PFSK-1 (cell line): ENCODE measurements at regions not wholly inside any gene's neighbourhood (a gene's known extent, or its start where the extent isn't known, plus 50 kb on each side); places are given as distances from the start of the nearest gene placed in this dataset.

Experiments used
- FOXP2 ChIP-seq: optimal IDR thresholded peaks from 2 replicates; pipeline ENCODE3; 2011; ENCODE audit warnings: borderline replicate concordance, control low read depth, inconsistent platforms; ENCODE audit not compliant: insufficient read depth; ENCODE audit errors: extremely low read length, extremely low read depth
- POLR2AphosphoS5 ChIP-seq: IDR thresholded peaks from 2 replicates; pipeline ENCODE4 v1.6.1; 2012; ENCODE audit warnings: low read depth, mild to moderate bottlenecking, control low read depth, low read length, moderate library complexity
- SIN3A ChIP-seq: IDR thresholded peaks from 2 replicates; pipeline ENCODE4 v1.6.1; 2012; ENCODE audit warnings: mild to moderate bottlenecking, low read length, moderate library complexity, borderline replicate concordance; ENCODE audit not compliant: insufficient read depth
- TAF1 ChIP-seq: IDR thresholded peaks from 2 replicates; pipeline ENCODE4 v1.6.1; 2012; ENCODE audit warnings: low read length, control low read depth, borderline replicate concordance; ENCODE audit not compliant: insufficient read depth
- TF ChIP-seq, protein P1 (sequence below), 2 experiments: IDR thresholded peaks; 2 replicates each; pipeline versions ENCODE4 v1.6.1 to v1.8.0; 2011 to 2012; ENCODE audit warnings: low read depth in 2 of 2, low read length in 2 of 2, control low read depth in 1 of 2, inconsistent platforms in 1 of 2, mild to moderate bottlenecking in 1 of 2, moderate library complexity in 1 of 2; ENCODE audit not compliant: insufficient read depth in 1 of 2

DNA sequence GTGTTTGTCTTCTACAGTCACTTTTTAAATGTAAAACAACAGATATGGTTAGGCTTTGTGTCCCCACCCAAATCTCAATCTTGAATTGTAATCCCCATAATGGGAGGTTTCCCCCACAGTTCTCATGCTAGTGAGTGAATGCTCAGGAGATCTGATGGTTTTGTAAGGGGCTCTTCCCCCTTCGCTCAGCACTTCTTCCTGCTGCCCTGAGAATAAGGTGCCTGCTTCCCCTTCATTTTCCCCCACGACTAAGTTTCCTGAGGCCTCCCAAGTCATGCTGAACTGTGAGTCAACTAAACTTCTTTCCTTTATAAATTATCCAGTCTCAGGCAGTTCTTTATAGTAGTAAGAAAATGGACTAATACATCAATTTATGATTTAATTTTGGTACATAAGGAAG is 118.0 kb upstream of the SNTG2 start:
- TF ChIP-seq SIN3A = no peak
- TF ChIP-seq POLR2AphosphoS5 = no peak
- no peak for TF ChIP-seq FOXP2
- TF ChIP-seq, protein P1, sequence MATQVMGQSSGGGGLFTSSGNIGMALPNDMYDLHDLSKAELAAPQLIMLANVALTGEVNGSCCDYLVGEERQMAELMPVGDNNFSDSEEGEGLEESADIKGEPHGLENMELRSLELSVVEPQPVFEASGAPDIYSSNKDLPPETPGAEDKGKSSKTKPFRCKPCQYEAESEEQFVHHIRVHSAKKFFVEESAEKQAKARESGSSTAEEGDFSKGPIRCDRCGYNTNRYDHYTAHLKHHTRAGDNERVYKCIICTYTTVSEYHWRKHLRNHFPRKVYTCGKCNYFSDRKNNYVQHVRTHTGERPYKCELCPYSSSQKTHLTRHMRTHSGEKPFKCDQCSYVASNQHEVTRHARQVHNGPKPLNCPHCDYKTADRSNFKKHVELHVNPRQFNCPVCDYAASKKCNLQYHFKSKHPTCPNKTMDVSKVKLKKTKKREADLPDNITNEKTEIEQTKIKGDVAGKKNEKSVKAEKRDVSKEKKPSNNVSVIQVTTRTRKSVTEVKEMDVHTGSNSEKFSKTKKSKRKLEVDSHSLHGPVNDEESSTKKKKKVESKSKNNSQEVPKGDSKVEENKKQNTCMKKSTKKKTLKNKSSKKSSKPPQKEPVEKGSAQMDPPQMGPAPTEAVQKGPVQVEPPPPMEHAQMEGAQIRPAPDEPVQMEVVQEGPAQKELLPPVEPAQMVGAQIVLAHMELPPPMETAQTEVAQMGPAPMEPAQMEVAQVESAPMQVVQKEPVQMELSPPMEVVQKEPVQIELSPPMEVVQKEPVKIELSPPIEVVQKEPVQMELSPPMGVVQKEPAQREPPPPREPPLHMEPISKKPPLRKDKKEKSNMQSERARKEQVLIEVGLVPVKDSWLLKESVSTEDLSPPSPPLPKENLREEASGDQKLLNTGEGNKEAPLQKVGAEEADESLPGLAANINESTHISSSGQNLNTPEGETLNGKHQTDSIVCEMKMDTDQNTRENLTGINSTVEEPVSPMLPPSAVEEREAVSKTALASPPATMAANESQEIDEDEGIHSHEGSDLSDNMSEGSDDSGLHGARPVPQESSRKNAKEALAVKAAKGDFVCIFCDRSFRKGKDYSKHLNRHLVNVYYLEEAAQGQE (IDR thresholded peaks at IDR 0.05; ENCODE audit: insufficient read depth in 1 of 2, low read depth in 2 of 2, low read length in 2 of 2) = no peak
- no peak for TF ChIP-seq TAF1

DNA sequence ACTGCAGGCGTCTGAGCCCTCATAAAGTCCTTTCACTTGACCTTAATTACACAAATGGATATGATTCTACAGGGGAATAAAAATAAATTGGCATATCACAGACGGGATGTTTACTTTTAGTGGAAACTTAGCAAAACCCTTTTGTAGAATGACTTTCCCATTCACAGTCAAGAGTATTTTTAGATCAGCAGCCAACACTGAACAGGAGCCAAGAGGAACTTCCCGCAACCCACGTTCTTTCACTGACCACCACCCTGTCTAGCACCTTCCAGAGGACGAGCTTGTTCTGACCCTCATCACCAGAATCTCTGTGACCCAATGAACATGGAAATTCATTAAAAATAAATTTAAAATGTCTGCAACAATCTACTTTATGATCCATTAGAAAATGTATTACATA is 119.0 kb upstream of the SNTG2 start:
- TF ChIP-seq, protein P1 (IDR thresholded peaks at IDR 0.05; ENCODE audit: insufficient read depth in 1 of 2, low read depth in 2 of 2, low read length in 2 of 2) = no peak
- TF ChIP-seq TAF1 (no peak), FOXP2 (no peak)

DNA sequence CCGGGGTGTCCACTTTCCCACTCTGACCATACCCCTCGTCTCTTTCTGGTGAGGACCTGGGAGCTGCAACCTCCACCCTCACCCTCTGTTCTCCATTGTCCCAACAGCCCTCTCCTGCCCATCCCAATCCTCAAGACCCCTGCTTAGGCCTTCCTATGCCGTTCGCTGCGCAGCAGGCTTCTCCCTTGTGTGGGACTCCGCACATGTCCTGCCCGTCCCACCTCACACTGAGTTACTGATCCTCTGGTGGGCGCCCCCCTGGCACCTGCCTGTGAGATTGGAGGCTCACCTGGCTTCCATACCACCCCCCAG is 119.5 kb upstream of the SNTG2 start:
- TF ChIP-seq POLR2AphosphoS5 = no peak
- TF ChIP-seq SIN3A = no peak
- TF ChIP-seq, protein P1 (IDR thresholded peaks at IDR 0.05; ENCODE audit: insufficient read depth in 1 of 2, low read depth in 2 of 2, low read length in 2 of 2) = no peak
- TF ChIP-seq TAF1 = no peak
- TF ChIP-seq FOXP2 = no peak

DNA sequence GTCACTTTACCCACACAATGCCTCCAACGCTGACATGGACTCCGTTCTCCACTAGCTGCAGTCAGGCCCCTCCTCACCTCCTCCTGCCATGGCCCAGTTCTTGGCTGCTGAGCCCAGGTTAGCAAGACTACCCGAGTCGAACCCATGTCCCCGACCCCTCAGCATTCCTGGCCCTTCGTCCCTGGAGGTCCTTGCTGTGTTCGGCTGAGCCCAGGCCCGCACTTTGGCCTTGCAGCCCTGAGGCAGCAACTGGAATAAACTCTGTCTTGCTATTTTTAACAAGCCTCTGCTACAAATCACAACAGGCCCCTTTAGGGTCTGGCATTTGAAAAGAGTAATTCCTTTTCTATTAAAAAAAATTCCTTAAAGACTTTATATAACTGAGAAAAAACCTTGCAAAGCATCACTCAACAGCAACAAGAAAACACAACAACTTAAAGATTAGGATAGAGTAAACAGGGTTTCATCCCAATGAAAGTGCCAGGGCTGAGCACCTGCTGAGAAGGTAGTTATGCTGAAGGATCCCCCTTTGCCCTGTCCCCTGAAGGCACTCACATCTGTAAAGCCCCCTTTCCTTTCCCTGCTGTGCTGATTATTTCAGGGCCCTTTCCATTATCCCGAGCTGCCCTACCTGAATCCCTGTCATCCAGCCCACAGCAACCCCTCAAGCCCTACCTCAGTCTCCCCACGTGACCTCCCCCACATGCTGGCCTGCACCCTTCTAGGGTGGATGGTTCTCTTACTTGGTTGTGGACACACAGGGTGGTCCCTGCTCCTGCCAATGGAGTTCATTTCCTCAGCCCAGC is 120.0 kb upstream of the SNTG2 start:
- TF ChIP-seq TAF1 (no peak), FOXP2 (no peak), SIN3A (no peak), POLR2AphosphoS5 (no peak)
- TF ChIP-seq, protein P1 (IDR thresholded peaks at IDR 0.05; ENCODE audit: insufficient read depth in 1 of 2, low read depth in 2 of 2, low read length in 2 of 2) = no peak

DNA sequence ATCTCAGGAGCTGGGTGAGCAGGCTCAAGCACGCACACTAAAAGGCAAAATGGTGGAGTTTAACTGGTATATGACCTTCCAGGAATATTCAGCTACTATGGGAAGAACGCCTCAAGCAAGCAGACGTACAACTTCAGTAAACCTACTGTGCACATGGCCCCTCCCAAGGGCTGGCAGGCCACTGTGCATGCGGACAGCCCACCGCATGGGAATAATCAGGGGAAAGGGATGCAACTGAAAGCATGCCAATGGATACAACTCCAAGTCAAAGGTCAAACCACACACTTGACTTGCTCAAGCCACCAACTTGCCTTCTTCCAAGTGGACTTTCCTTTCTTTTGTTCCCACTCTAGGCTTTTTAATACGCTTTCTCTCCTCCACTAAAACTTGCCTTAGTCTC is 121.6 kb upstream of the SNTG2 start:
- no peak for TF ChIP-seq TAF1
- no peak for TF ChIP-seq POLR2AphosphoS5
- no peak for TF ChIP-seq FOXP2
- TF ChIP-seq SIN3A = no peak
- TF ChIP-seq, protein P1 (IDR thresholded peaks at IDR 0.05; ENCODE audit: insufficient read depth in 1 of 2, low read depth in 2 of 2, low read length in 2 of 2) = no peak
